GM10266 (cell line): ENCODE measurements at regions not wholly inside any gene's neighbourhood (a gene's known extent, or its start where the extent isn't known, plus 50 kb on each side); places are given as distances from the start of the nearest gene placed in this dataset.

Experiments
- DNase-seq: peaks from one replicate; pipeline ENCODE4 v3.0.0; 2012; ENCODE audit errors: extremely low spot score
- TF ChIP-seq, protein P1 (sequence below): IDR thresholded peaks from 2 replicates; pipeline ENCODE4 v1.5.1; 2012; ENCODE audit warnings: mild to moderate bottlenecking, low read depth; ENCODE audit not compliant: control insufficient read depth, insufficient read depth; ENCODE audit errors: missing control alignments

DNA sequence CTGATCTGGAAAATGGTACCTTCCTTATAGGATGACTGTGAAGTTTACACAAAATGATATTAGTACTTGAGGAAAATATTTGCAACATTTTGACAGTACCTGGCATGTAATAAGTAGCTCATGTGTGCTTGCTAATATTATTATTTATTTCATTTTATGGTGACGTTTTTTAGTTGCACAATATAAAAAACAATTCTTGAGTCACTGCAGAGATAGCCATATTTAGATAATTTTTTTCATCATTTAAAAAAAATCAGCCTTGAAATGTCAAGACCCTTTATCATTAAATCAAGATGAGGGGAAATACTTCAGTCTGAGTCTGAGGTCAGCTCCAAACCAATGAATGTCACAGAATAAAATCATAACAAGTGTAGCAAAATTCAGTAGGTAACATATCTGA is 196.8 kb upstream of the RUNX1 start:
- DNase-seq, result no peak
- TF ChIP-seq, protein P1, sequence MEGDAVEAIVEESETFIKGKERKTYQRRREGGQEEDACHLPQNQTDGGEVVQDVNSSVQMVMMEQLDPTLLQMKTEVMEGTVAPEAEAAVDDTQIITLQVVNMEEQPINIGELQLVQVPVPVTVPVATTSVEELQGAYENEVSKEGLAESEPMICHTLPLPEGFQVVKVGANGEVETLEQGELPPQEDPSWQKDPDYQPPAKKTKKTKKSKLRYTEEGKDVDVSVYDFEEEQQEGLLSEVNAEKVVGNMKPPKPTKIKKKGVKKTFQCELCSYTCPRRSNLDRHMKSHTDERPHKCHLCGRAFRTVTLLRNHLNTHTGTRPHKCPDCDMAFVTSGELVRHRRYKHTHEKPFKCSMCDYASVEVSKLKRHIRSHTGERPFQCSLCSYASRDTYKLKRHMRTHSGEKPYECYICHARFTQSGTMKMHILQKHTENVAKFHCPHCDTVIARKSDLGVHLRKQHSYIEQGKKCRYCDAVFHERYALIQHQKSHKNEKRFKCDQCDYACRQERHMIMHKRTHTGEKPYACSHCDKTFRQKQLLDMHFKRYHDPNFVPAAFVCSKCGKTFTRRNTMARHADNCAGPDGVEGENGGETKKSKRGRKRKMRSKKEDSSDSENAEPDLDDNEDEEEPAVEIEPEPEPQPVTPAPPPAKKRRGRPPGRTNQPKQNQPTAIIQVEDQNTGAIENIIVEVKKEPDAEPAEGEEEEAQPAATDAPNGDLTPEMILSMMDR, result no peak

- no peak for DNase-seq
Measured at GRCh38 chr21:35244514-35244913, 195.4 kb upstream of the RUNX1 start.

GRCh38 chr21:35243171-35243570 is 194.1 kb upstream of the RUNX1 start:
- TF ChIP-seq, protein P1, result no peak
- no peak for DNase-seq

More at GRCh38 chr21:35244514-35244913, 195.4 kb upstream of the RUNX1 start:
- TF ChIP-seq, protein P1, result no peak

DNA sequence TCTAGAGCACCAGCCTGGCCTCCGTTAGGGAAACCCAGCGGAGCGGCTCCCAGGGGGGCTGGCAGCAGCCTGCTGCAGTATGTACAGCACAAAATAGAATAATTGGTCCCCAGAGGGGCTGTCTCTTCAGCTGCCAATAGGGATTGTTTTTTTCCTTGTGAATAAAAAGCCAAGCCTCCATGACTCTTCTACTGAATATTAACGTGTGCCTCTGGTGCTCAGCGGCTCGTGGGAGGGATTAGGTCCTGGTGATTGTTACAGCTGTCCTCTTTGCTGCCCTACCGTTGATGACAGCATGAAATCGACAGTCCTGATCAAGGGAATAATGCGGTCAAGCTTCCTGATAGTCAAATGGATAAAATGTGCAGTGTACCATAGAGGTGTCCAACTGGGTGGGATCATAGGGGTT is 190.7 kb upstream of the RUNX1 start:
- no peak for DNase-seq
- TF ChIP-seq, protein P1, result no peak

GRCh38 chr21:35238119-35238518 is 189.0 kb upstream of the RUNX1 start:
- DNase-seq, result no peak
- TF ChIP-seq, protein P1, result no peak

DNA sequence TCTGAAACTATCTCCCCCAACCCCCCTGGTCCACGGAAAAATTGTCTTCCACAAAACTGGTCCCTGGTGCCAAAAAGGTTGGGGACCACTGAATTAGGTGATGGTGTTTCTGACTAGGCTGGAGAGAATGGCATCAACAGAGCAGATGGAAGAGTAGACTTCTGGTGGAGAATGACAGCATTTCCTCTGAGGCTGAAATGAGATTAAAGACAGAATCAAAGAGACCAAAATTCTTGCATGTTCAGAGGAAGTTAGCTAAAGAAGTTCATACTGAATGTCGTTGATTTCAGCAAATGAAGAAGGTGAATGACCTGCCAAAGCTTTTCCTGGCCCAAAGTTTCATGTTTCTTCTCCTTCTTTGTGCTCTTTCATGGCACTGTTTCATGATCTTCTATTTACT is 188.2 kb upstream of the RUNX1 start:
- TF ChIP-seq, protein P1, result no peak
- no peak for DNase-seq

DNA sequence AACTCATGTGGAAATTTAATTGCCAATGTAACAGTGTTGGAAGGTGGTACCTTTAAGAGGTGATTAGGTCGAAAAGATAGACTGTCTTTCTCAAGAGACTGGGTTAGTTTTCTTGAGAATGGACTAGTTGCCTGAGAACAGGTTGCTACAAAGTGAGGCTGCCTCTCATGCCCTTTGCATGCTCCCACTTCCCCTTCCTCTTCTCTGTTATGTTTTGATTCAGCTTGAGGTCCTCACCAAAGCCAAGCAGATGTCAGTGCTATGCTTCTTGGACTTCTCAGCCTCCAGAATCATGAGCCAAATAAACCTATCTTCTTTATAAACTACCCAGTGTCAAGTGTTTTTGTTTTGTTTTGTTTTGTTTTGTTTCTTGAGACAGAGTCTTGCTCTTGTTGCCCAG is 187.0 kb upstream of the RUNX1 start:
- DNase-seq, result no peak
- TF ChIP-seq, protein P1, result no peak

DNA sequence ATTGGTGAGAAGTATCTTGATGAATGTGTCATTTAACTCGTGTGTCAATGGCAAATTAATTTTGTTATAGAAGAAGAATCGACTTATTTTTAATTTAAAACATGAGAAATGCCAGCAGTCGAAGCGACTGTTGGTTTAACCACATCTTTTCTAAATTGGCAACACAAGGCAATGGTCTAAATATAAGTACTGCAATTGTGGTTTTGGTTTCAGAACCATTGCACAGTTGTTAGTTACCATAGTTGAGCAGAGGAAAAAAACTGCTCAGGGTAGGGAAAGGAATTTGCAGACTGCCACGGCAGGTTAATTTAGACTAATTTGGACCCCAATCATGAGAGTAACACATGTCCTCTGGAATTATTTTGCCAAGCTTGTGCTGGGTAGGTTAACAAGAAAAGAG is 185.6 kb upstream of the RUNX1 start:
- TF ChIP-seq, protein P1, result no peak
- DNase-seq, result no peak
